PC-9 (cell line): ENCODE measurements at regions not wholly inside any gene's neighbourhood (a gene's known extent, or its start where the extent isn't known, plus 50 kb on each side); places are given as distances from the start of the nearest gene placed in this dataset.

Source experiments
- CTCF ChIP-seq: fragments of 200-600 bp; sonication (generic); conservative IDR thresholded peaks from 2 replicates; pipeline ENCODE4 v1.6.1; 2017; ENCODE audit warnings: mixed run types, antibody characterized with exemption, mild to moderate bottlenecking, moderate library complexity
- EZH2 ChIP-seq: fragments of 200-600 bp; sonication (generic); IDR thresholded peaks from 2 replicates; pipeline ENCODE4 v1.8.0; 2017; ENCODE audit warnings: antibody characterized with exemption, low read depth

- TF ChIP-seq CTCF (no peak), EZH2 (no peak)
Observed at GRCh38 chr3:82416830-82417229, 655.4 kb upstream of the GBE1 start.
